ENCODE measurements at regions not wholly inside any gene's neighbourhood (a gene's known extent, or its start where the extent isn't known, plus 50 kb on each side); places are given as distances from the start of the nearest gene placed in this dataset.

DNA sequence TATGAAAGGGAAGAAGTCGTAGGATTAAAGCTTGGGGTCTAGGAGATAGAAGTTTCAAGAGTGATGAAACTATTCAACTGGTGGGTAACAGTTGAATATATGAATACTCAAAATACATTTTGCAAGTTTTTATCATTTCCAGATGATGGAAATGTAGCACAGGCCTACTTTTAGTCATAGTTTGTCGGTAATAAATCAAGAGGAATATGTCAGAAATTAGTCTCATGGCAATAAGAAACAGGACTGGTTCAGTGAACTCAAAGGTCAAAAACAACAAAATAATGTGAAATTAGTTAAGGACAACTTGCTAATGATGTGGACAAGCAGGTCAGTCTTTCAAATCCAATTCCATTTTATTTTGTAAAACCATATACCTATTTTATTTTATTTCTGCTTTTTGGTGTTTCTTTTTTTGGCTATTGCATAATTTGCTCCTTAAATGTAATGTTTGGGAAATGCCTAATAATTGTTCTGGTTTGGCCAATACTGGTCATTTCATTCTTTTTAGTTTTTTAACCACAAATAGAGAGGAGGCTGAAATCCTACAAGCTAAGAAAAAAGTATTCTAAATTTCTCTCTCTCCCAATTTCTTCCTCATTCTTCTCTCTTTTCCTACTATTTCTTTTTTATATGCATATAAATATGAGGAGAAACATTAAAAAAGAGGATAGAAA, 195.2 kb upstream of the ARHGEF26 start:
- TF ChIP-seq, protein P1, sequence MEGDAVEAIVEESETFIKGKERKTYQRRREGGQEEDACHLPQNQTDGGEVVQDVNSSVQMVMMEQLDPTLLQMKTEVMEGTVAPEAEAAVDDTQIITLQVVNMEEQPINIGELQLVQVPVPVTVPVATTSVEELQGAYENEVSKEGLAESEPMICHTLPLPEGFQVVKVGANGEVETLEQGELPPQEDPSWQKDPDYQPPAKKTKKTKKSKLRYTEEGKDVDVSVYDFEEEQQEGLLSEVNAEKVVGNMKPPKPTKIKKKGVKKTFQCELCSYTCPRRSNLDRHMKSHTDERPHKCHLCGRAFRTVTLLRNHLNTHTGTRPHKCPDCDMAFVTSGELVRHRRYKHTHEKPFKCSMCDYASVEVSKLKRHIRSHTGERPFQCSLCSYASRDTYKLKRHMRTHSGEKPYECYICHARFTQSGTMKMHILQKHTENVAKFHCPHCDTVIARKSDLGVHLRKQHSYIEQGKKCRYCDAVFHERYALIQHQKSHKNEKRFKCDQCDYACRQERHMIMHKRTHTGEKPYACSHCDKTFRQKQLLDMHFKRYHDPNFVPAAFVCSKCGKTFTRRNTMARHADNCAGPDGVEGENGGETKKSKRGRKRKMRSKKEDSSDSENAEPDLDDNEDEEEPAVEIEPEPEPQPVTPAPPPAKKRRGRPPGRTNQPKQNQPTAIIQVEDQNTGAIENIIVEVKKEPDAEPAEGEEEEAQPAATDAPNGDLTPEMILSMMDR (IDR thresholded peaks at IDR 0.05), result no peak
- TF ChIP-seq EZH2 (IDR thresholded peaks at IDR 0.05; ENCODE audit: borderline replicate concordance, insufficient read depth, low read depth, low read length, poor library complexity, severe bottlenecking), result no peak
